ENCODE measurements at regions not wholly inside any gene's neighbourhood (a gene's known extent, or its start where the extent isn't known, plus 50 kb on each side); places are given as distances from the start of the nearest gene placed in this dataset.

GRCh38 chr13:106232681-106233080 lies 302.8 kb downstream of the EFNB2 start:
- TF ChIP-seq POLR2A (IDR thresholded peaks at IDR 0.05) = no peak
- no peak for TF ChIP-seq CTCF (IDR thresholded peaks at IDR 0.05)

Data from thyroid gland (tissue), 4 donors.